CMK (cell line): ENCODE measurements at regions not wholly inside any gene's neighbourhood (a gene's known extent, or its start where the extent isn't known, plus 50 kb on each side); places are given as distances from the start of the nearest gene placed in this dataset.
"Not testable (repeated sequence)": the region's sequence is repeated elsewhere in the genome, so short reads cannot be mapped to it uniquely, and the experiment has no call there.

Experiments used
- DNase-seq: peaks from one replicate; pipeline ENCODE4 v3.0.0-alpha.2; 2010; ENCODE audit warnings: low read depth

DNA sequence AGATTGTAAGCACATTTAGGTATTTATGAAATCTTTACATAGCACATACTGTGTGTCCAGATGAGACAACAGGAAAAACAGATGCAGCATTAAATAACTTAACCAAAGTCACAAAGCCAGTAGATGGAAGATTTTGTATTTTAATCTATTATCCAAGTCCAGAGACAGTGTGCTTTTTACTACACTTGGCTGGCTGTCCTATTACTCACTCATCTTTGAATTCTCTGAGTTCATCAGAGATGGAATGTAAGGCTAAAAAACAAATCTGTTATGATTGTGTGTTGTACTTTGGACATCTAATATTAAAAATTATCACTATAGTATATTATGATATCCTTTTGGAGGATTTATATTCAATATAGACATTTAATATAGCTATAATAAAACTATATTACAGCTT lies 1189.4 kb downstream of the DSC3 start:
- DNase-seq: no peak

DNA sequence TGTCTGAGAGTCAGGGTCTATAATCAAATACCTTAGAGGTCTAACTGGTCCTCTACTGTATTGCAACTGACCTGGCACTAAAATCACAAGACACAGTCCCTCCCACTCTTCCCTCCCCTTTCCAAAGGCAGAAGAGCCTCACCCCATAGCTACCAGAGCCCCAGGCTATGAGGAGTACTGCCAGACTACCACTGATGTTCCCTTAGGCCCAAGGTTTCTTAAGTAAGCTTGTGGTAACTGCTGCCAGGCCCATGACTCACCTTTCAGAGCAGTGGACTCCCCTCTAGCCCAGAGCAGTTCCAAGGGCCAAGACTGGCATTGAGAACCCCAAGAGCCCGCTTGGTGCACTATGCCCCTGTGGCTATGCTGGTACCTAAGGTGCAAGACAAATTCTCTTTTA lies 1193.4 kb downstream of the DSC3 start:
- no peak for DNase-seq

DNA sequence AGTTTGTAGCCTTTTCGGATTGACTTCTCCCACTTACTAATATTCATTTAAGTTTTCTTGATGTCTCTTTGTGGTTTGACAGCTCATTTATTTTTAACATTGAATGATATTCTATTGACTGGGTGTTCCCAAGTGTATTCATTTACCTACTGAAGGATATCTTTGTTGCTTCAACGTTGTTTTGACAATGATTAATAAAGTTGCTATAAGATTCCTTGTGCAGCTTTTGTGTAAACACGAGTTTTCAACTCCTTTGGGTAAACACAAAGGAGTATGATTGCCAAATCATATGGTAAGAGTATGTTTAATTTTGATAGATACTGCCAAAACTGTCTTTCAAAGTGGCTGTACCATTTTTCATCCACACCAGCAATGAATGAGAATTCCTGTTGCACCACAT lies 1200.9 kb downstream of the DSC3 start:
- no peak for DNase-seq

DNA sequence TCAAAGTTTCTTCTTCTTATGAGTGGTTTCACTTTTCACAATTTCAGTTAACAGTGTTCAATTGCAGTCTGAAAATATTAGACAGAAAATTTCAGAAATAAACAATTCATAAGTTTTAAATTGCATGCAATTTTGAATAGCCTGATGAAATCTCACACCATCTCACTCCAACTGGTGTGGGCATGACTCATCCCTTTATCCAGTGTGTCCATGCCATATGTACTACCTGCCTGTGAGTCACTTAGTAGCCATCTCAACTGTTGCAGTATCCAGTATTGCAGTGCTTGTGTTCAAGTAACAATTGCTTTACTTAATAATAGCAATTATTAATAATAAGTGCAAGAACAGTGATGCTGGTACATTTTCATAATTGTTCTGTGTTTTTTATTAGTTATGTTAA lies 1202.5 kb downstream of the DSC3 start:
- no peak for DNase-seq

DNA sequence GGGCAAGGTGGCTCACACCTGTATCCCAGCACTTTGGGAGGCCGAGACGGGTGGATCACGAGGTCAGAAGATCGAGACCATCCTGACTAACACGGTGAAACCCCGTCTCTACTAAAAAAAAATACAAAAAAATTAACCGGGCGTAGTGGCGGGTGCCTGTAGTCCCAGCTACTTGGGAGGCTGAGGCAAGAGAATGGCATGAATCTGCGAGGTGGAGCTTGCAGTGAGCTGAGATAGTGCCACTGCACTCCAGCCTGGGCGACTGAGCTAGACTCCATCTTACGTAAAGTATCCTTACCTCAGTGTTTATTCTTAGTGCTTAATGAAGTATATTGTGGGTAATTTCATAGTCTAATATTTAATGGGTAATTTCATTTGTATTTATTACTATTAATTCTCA lies 1203.6 kb downstream of the DSC3 start:
- not testable (repeated sequence) for DNase-seq

DNA sequence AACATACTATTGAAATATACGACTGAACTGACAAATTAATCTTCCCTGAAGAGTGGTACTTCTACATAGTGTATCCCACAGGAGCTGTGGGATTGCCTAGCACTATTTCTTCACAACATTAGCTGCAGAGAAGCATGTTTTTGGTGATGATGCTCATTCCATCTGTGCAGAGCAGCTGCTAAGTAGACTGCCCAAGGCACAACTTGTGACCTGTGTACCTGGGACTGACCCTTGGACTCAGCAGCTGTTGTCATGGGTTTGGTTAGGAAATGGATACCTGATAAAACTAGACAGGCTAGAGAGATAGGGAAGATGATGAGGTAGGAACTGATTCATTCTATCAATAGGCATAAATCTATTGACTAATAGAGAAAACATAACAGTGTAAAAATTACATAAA lies 1204.0 kb downstream of the DSC3 start:
- DNase-seq: no peak

DNA sequence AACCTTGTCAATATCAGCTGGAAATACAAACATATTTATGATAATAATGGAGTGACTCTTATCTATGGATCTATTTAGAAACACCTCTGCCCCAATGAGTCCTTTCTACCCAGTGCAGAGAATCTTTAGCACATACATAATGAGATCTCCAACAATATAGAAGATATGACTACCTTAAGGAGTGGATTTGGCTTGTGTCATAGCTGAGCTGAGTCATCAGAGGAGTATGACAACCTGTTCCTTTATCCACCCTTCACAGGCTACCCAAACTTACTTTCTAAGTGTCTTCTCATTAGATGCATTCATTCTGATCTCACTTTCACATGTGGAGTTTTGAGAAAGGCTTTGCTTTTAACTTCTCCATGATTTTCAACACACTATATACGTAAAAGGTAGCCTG lies 1218.9 kb downstream of the DSC3 start:
- no peak for DNase-seq

DNA sequence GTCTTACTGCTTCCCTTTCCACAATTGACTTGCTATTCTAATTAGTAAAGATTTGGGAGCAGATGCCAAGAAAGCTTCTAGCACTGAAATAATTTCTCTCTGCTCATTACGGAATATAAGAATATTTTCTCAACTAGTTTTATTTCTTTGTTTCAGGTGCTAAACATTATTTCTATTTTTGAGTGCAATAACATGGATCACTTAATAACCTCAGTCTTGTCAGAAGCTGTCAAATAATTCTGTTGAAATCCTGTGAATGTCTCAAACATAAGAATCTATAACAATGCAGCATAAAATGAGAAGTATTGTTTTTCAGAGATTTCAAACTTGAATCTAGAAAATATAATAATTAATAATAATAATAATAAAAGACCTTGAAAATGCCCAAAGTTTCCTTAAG lies 1221.0 kb downstream of the DSC3 start:
- no peak for DNase-seq

DNA sequence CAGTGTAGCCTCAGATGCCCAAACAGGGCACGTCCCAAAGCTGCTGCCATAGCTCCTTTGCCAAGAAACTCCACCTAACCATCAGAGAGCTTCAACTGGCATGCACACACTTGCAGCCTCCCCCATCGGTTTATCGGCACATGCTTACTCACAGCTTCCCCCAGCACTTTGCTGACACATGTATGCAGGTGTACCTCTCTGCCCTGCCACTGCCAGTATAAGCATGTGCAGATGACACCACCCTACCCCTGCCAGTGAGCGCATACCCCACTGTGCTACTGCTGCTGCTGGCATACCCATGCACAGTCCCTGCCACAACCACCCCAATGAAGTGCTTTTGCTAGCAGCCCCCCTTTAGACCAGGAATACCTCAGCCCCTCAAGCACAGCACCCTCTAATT lies 1231.0 kb downstream of the DSC3 start:
- DNase-seq: no peak

DNA sequence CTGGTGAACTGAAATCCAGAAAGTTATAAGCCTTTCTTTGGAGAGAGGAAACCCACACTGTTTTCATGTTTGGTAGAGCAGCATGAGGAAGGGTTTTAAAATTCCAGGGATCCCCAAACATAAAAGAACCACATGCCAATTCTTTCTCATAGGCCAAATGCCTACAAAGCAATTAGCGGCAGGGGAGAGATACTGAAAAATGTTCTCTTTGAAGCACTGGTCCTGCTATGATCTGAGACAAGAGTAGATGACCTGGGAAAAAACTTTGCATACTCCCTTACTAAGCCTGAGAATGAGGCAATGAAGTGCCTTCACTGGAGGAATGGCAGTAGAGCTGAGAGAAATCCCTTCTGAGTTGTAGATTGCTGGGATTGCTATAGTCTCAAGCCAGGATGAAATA lies 1261.7 kb downstream of the DSC3 start:
- DNase-seq: no peak

DNA sequence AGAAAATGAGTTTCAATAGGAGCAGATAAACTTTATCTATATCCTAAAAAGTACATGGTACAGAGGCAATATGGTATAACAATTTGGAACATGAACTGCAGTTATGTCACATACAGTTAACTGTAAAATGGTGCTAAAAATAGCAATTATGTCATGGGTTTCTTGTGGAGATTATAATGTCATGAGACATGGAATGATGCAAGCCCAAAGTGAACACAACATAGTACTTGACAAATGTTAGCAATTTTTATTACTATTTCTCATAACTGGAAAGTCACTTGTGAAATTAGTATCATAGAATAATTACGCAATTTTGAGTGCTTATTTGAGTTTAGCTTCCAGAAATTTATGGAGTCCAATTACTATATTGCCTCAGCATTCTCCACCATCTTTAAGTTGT lies 1263.4 kb downstream of the DSC3 start:
- DNase-seq: no peak

DNA sequence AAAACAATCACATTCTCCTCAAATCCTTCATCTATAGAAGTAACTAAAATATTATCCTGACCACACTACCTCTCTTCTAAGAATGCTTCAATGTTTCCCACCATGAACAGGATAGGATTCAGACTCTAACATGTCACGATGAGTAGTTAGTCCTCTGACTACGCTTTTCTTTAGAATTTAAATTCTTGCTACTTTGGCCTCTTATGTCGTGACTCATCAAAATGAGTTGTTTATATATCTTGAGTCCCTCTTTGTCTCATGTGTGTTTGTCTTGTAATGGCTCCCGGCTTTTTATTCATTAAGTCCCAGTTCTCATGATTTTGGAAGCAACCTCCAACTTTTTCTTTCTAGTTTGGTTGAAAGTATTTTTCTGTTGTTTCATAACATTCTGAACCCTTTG lies 1289.2 kb downstream of the DSC3 start:
- DNase-seq: no peak

DNA sequence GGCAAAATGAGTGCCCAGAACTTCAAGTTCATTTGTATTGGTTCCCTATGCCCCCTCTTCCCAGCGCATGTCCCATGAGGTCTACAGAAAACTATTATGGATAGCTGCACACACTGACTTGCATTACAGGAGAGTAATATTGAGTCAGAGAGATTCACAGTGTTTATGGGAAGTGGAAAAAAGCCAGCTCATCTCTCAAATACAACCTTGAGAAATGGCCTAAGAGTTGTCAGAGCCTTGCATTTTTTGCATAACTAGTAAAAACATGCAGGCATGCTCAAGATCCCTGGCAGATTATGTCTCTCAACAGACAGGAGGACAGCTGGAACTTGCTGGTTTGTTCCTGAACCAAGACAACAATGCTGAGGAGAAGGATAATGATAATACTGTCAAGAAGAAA lies 1292.8 kb downstream of the DSC3 start:
- DNase-seq: no peak

DNA sequence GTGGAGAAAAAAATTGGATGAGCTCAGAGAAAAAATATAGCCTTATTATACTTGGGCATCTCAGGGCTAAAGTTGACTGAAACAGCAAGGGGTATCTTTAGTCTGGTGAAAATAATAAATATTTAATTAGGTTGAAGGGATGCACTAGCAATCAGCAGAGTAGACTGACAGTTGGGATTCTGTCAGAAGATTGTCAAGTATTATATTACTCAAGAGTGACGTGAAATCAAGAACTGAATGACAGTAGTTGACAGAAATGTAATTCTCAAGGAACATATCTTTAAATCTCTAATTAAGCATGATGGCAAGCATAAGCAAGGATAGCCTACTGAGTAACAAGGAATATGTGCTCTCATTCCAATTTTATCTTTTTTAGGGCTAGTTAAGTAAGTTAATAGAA lies 1301.1 kb downstream of the DSC3 start:
- DNase-seq: no peak

DNA sequence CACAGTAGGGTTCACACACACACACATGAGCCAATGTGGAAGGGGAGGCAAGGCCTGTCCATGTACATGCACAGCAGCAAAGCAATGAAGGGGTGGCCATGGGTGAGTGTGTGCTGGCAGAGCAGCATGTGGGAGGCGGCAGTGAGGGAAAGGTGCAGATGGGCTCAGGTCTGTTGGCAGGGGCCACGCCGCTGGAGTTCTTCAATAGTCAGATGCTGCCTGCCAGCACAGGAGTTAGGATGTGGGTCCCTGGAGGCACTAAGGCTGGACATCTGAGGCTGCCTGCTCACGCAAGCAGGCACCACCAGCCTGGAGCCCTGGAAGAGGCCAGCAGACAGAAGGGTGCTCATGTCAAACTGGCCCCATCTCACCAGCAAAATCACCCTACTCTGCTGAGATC lies 1304.9 kb downstream of the DSC3 start:
- DNase-seq: no peak

DNA sequence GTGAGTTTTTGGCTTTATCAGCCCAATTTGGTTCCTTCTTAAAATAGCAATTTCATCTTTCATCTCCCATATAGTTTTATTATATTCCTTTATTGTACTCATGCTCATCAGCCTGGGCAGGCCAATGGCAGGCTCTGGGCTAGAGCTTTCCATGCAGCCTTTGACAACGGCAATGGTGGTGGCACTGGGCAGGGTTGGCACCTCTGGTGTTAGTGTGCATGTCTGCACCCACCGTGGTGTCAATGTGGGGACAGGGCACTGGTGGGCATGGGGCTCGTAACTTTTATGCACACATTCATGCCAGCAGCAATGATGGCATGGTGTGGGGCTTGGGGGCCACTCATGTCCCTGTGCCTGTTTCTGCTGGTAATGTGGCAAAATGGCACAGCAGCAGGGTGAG lies 1305.4 kb downstream of the DSC3 start:
- DNase-seq: no peak

DNA sequence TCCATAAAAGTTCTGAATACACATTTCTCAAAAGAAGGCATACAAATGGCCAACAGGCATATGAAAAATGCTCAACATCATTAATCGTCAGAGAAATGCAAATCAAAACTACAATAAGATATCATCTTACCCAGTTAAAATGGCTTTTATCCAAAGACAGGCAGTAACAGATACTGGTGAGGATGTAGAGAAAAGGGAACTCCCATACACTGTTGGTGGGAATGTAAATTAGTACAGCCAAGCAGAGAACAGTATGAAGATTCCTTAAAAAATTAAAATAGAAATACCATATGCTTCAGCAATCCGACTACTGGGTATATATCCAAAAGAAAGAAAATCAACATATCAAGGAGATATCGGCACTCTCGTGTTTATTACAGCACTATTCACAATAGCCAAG lies 1312.5 kb downstream of the DSC3 start:
- no peak for DNase-seq

DNA sequence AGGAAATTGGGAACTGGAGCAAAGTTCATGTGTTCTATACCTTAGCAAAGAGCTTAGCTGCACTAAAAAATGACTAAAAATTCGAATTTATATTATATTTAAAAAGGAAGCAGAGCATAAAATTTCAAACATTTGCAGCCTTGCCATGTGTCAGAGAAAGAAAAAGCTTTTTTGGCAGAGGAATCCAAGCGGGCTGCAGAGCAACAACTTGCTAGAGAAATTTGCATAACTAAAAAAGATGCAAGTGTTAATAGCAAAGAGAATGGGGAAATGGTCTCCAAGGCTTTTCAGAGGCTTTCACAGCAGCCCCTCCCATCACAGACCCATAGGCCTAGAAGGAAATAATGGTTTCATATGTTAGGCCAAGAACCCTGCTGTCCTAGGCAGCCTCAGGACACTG lies 1315.9 kb downstream of the DSC3 start:
- DNase-seq: no peak

DNA sequence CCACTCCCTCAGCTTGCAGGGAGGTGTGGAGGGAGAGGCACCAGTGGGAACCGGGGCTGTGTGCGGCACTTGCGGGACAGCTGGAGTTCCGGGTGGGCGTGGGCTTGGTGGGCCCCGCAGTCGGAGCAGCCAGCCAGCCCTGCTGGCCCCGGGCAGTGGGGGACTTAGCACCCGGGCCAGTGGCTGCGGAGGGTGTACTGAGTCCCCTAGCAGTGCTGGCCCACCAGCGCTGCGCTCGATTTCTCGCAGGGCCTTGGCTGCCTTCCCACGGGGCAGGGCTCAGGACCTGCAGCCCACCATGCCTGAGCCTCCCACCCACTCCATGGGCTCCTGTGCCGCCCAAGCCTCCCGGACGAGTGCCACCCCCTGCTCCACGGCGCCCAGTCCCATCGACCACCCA lies 1319.1 kb downstream of the DSC3 start:
- not testable (repeated sequence) for DNase-seq

DNA sequence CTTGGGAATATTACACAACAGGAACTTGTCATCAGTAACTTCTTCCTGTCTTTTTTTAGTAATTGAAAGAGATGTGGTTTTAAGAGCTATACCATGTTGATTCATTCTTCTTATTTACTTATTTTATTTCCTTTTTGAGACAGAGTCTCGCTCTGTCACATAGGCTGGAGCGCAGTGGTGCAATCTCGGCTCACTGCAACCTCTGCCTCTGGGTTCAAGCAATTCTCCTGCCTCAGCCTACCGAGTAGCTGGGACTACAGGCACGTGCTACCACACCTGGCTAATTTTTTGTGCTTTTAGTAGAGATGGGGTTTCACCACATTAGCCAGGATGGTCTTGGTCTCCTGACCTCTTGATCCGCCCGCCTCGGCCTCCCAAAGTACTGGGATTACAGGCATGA lies 1326.6 kb downstream of the DSC3 start:
- DNase-seq: not testable (repeated sequence)

DNA sequence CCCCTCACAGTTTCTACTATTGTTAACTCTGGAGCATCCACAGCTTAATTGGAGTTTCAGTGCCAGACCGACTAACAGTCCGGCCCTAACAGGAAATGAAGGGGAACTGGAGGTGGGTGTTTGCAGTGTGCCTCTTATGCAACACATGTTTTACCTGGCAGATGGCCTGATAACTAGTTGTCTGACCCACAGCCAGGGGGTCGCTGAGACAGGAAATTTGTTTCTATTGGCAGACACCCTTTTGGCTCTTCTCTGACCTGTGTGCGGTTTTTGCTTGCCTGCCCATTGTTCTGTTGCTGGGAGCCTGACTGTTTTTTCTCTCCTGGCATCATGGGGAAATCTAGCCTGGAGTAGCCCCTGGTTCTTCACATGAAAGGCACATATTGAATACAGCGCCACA lies 1329.8 kb downstream of the DSC3 start:
- DNase-seq: no peak

DNA sequence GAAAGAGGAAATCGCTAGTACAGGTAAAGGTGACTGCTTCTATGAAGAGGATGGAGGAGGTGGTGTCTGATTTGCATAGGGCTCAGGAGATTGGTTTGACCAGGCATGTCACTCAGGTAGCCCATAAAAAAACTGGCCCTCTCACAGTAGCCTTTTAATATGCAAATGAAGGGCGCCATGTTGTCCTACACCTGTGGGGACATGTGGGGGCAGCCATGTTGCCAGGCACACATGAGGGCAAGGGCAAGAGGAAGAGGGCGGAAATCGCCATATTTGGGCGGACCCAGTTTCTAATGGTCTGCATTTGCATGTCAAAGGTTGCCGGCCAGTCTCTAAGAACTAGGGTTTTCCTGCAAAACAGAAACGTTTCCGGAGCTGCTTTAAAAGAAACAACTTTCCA lies 1330.6 kb downstream of the DSC3 start:
- DNase-seq: no peak

DNA sequence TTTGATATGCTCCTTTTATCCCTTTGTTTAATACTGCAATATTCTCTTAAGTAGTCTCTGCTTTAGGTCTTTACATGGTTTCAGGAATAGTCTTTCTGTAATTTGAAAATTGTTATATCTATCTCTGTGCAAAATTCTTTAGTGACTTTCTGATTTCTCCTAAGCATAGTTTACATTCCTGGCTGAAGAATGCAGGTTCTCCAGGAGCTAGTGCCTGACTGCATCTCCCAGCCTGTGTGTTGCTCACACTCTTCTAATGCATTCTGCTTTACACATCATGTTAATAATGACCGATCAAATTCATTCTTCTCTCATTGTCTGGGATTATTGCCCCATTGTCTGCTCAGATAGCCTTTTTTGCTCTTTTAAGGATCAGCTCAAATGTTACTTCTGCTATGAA lies 1349.2 kb downstream of the DSC3 start:
- DNase-seq: no peak

DNA sequence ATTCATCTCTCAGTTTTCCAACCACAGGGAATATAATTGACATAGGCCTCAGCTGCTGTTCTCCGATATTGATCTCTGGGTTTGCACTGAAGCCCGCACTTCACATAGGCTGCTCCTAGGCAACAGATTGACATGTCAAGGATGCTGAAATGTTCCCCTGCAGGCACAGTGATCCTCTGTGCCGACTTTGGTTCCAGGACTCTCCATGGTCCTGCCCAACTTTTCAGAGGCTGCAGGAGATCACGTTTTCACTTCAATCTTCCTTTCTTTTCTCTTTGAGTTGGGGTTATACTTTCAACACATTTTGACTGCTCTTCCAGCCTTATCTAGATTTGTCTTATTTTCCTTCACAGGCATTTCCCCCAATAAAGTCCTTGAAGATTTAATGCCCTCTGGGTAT lies 1361.0 kb downstream of the DSC3 start:
- no peak for DNase-seq

DNA sequence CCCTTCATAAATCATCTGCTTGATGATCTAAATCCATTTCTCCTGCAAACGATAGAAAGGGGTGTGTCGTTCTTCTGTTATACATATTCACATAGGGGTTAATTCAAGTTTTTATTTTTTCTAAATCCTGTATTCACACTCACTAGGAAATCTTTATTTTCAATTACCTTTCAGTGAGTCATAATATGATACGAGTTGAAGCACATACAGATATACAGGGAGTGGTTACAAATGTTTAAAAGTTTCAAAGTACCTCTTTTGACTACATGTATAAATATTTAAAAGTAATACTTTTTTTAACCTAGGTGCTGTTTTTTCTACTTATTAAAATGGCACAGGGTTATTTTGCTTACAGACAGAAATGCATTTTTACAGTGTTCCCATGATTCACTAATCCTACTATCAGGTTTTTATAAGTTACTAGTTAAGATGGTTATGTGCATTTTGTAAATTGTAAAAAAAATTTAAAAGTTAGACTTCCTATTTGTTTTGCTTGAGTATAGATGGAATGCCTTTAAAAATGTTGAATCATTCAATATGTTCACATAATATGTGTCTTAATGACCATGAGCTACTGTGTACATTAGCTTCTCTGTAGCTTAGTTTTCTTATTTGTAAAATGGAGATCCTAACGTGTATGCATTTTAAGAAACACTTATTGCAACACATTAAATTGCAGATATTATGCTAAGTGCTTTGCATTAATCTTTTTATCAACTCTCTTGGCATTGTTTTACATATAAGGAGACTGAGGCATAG lies 1378.1 kb downstream of the DSC3 start:
- DNase-seq: no peak
